ENCODE measurements at regions not wholly inside any gene's neighbourhood (a gene's known extent, or its start where the extent isn't known, plus 50 kb on each side); places are given as distances from the start of the nearest gene placed in this dataset.
A peak's percentile ranks its signal among the peaks of the same experiment; 100 is the strongest.
"Not testable (repeated sequence)": the region's sequence is repeated elsewhere in the genome, so short reads cannot be mapped to it uniquely, and the experiment has no call there.

GRCh38 chr15:87739081-87739480 lies 517.5 kb downstream of the NTRK3 start:
- DNase-seq (no peak), ATAC-seq (no peak)
- Mint-ChIP-seq H3K9me3 (no peaks in the 10 kb centered on the region), H3K4me1 (peaks cover 23% of the 10 kb centered on the region), H3K27ac (no peak overlapping the region), H3K4me3 (no peak overlapping the region), H3K27me3 (peaks cover 6% of the 10 kb centered on the region)

DNA sequence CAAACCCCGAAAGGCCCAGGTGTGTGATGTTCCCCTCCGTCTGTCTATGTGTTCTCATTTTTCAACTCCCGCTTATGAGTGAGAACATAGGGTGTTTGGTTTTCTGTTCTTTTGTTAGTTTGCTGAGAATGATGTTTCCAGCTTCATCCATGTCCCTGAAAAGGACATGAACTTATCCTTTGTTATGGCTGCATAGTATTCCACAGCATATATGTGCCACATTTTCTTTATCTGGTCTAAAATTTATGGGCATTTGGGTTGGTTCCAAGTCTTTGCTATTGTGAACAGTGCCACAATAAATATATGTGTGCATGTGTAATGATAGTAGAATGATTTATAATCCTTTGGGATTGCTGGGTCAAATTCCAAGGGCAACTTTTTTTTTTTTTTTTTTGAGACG lies 519.1 kb downstream of the NTRK3 start:
- peaks cover 11% of the 10 kb centered on the region for H3K27me3 Mint-ChIP-seq
- H3K27ac Mint-ChIP-seq: peak overlapping the region in 1 of 2 donors; percentile 58

GRCh38 chr15:87736891-87737389 lies 519.6 kb downstream of the NTRK3 start:
- Mint-ChIP-seq H3K4me1 (peaks cover 23% of the 10 kb centered on the region), H3K9me3 (no peaks in the 10 kb centered on the region), H3K27me3 (peaks cover 11% of the 10 kb centered on the region), H3K4me3 (no peak overlapping the region), H3K27ac (peak overlapping the region in 1 of 2 donors; percentile 58)
- DNase-seq (no peak), ATAC-seq (peak; percentile 69)

More for the DNA sequence above, 519.1 kb downstream of the NTRK3 start:
- not testable (repeated sequence) for ATAC-seq, DNase-seq, H3K4me3 Mint-ChIP-seq, H3K9me3 Mint-ChIP-seq
- peaks cover 23% of the 10 kb centered on the region for H3K4me1 Mint-ChIP-seq

- Mint-ChIP-seq H3K4me1 (peaks cover 23% of the 10 kb centered on the region), H3K27ac (no peak overlapping the region), H3K4me3 (no peak overlapping the region), H3K27me3 (peaks cover 11% of the 10 kb centered on the region), H3K9me3 (no peaks in the 10 kb centered on the region)
- ATAC-seq (no peak), DNase-seq (no peak)
Measured at GRCh38 chr15:87736401-87736800, 520.1 kb downstream of the NTRK3 start.

- ATAC-seq (no peak), DNase-seq (no peak)
- Mint-ChIP-seq H3K4me1 (peaks cover 23% of the 10 kb centered on the region), H3K27ac (no peak overlapping the region), H3K27me3 (peaks cover 11% of the 10 kb centered on the region), H3K4me3 (no peak overlapping the region), H3K9me3 (no peaks in the 10 kb centered on the region)
Measured at GRCh38 chr15:87735522-87735921, 521.0 kb downstream of the NTRK3 start.

DNA sequence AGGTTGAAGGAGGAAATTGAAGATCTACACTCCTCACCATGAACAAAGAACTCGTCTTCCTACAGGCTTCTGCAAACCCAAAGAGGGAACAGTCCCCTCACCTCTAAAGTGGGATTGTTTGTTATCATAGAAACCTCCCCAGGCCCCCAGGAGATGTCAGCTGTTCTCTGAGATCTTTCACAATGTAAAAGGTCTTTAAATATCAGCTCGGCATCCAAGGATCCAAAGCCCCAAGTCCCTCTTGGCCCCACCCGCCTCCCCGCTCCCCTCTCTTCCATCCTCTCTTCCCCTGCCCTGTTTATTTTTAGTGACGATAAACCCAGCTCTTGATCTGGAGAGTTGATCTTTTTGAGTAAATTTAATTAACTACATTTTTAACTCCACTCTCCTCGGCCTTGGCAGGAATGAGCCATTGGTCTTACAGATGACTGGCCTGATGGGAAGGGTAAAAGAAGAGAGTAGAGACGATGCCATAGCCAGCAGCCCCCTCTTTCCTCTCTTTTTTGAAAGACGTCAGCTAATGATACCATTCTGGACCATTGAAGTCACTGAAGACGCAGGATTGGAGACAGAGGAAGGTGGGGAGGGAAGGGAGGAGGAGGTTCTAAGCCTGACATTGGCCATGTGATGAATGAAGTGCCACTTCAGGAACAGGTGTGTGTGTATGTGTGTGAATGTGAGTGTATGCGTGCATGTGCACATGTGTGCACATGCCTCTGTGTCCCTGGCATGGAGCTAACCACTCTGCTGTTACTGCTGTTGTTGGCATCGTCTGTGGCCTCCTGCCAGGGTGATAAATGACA lies 521.8 kb downstream of the NTRK3 start:
- ATAC-seq (no peak), DNase-seq (no peak)
- Mint-ChIP-seq H3K4me1 (peaks cover 23% of the 10 kb centered on the region), H3K27ac (no peak overlapping the region), H3K4me3 (no peak overlapping the region), H3K9me3 (no peaks in the 10 kb centered on the region), H3K27me3 (peaks cover 11% of the 10 kb centered on the region)

DNA sequence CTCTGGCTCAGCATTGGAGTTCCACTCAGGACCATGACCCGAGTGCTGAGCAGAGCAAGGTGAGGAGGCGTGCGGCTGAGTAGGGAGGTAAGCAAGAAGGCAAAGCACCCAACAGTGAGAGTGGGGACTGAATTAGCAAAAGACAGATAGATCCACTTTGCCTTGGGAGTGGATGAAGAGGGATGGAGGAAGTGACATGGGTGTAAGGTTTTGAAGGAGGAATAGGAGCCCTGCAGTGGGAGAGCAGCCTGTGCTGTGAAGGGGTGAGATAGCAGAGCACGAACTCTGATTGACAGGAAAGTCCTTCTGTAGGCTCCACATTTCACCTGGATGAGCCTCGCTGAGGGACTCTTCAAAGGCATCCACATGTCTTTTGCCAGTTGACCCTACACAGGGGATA lies 522.6 kb downstream of the NTRK3 start:
- DNase-seq: no peak
- Mint-ChIP-seq H3K27ac (no peak overlapping the region), H3K9me3 (no peaks in the 10 kb centered on the region), H3K27me3 (peaks cover 11% of the 10 kb centered on the region), H3K4me1 (peaks cover 23% of the 10 kb centered on the region), H3K4me3 (no peak overlapping the region)
- ATAC-seq: no peak

DNA sequence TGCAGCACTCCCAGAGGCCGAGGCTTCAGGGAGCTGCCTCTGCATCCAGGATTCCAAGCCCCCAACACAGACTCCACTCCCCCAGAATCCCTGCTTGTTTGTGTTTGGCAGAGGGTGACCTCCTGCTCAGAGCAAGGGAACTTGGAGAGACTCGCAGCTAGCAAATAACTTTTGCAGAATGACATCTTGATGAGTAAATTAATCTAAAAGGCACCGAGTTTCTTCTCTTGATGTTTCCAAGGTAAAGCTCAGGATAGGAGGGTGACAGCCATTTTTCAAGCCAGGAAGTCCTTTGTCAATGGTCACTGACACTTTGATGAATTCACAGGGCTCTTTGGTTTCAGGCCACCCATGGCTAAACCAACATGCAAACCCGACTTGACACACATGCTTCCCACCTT lies 523.0 kb downstream of the NTRK3 start:
- DNase-seq (no peak), ATAC-seq (no peak)
- Mint-ChIP-seq H3K9me3 (no peaks in the 10 kb centered on the region), H3K27ac (no peak overlapping the region), H3K4me3 (no peak overlapping the region), H3K27me3 (peaks cover 11% of the 10 kb centered on the region), H3K4me1 (peaks cover 23% of the 10 kb centered on the region)

DNA sequence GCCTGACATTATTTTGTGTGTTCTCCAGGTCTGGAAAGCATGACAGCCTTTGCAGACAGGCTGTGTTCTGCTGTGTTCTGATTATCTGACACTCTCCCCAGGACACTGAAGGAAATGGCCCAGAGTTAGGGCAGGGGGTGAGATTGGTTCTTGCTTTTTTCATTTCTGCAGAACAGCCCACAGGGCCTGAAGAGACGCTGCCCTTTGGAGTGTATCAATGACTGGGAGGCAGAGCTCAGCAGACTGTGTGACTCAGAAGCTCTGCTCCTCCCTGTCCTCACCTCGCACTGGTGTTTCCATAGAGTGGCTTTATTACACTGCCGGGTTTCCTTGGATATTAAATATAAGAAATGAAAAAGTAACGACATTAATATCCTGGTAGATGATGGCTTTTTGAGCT lies 523.6 kb downstream of the NTRK3 start:
- Mint-ChIP-seq H3K27me3 (peaks cover 11% of the 10 kb centered on the region), H3K4me1 (peaks cover 23% of the 10 kb centered on the region), H3K27ac (no peak overlapping the region), H3K9me3 (no peaks in the 10 kb centered on the region), H3K4me3 (no peak overlapping the region)
- DNase-seq (no peak), ATAC-seq (no peak)

- no peak overlapping the region for H3K4me3 Mint-ChIP-seq
- ATAC-seq (no peak), DNase-seq (no peak)
- H3K4me1 Mint-ChIP-seq: peaks cover 12% of the 10 kb centered on the region
- H3K27ac Mint-ChIP-seq: no peak overlapping the region
- H3K27me3 Mint-ChIP-seq: peaks cover 11% of the 10 kb centered on the region
- H3K9me3 Mint-ChIP-seq: no peaks in the 10 kb centered on the region
Measured at GRCh38 chr15:87731630-87732029, 524.9 kb downstream of the NTRK3 start.

DNA sequence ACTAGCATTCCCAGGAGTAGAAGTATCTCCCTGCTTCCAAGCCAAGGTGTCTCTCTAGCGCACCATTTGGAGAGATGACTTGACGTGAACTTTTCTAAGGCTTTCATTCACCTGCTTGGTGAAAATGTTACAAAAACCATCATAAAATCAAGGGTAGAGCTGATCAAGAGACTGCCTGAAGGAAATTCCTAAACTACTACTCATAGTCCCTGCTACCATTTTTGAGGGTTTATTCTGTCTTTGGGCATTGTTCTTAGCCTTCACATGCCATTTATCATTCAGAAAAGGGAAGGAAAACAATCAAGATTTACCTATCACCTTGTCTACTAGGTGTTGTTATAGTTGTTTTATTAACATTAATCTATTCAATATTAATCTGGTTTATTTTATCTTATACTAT lies 525.8 kb downstream of the NTRK3 start:
- H3K9me3 Mint-ChIP-seq: no peaks in the 10 kb centered on the region
- H3K4me1 Mint-ChIP-seq: peaks cover 3% of the 10 kb centered on the region
- no peak for DNase-seq
- H3K4me3 Mint-ChIP-seq: no peak overlapping the region
- no peak overlapping the region for H3K27ac Mint-ChIP-seq
- no peak for ATAC-seq
- peaks cover 11% of the 10 kb centered on the region for H3K27me3 Mint-ChIP-seq

DNA sequence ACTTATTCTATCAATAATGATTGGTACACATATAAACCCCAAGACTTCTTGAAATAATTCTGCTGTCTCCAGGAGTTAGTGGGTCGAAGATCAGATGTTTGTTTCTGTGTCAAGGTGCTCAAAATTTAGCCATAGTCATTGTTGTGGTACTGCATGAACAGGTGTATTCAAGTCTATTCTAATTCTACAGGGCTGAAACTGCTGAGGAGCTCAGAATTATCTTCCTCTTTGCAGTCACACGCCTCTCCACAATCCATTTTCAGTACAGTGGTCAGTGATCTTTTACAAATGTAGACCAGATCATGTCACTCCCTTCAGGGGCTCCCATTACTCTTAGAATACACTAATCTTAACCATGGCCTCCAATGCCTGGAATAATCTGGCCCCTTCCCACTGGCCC lies 527.5 kb downstream of the NTRK3 start:
- peaks cover 5% of the 10 kb centered on the region for H3K27me3 Mint-ChIP-seq
- H3K4me3 Mint-ChIP-seq: no peak overlapping the region
- no peak for DNase-seq
- ATAC-seq: no peak
- H3K27ac Mint-ChIP-seq: no peak overlapping the region
- H3K4me1 Mint-ChIP-seq: no peaks in the 10 kb centered on the region
- no peaks in the 10 kb centered on the region for H3K9me3 Mint-ChIP-seq

- Mint-ChIP-seq H3K9me3 (no peaks in the 10 kb centered on the region), H3K27ac (no peak overlapping the region), H3K4me1 (no peaks in the 10 kb centered on the region), H3K27me3 (no peaks in the 10 kb centered on the region), H3K4me3 (no peak overlapping the region)
- ATAC-seq (no peak), DNase-seq (no peak)
Measured at GRCh38 chr15:87727073-87727472, 529.5 kb downstream of the NTRK3 start.

- ATAC-seq: no peak
- no peak for DNase-seq
- H3K27me3 Mint-ChIP-seq: peaks cover 17% of the 10 kb centered on the region
- no peaks in the 10 kb centered on the region for H3K9me3 Mint-ChIP-seq
- H3K4me1 Mint-ChIP-seq: no peaks in the 10 kb centered on the region
- no peak overlapping the region for H3K4me3 Mint-ChIP-seq
- H3K27ac Mint-ChIP-seq: no peak overlapping the region
Measured at GRCh38 chr15:87724330-87724729, 532.2 kb downstream of the NTRK3 start.

- Mint-ChIP-seq H3K27ac (no peak overlapping the region), H3K4me3 (no peak overlapping the region), H3K27me3 (peaks cover 18% of the 10 kb centered on the region), H3K9me3 (no peaks in the 10 kb centered on the region), H3K4me1 (no peaks in the 10 kb centered on the region)
- ATAC-seq (no peak), DNase-seq (no peak)
Measured at GRCh38 chr15:87722941-87723691, 533.4 kb downstream of the NTRK3 start.

DNA sequence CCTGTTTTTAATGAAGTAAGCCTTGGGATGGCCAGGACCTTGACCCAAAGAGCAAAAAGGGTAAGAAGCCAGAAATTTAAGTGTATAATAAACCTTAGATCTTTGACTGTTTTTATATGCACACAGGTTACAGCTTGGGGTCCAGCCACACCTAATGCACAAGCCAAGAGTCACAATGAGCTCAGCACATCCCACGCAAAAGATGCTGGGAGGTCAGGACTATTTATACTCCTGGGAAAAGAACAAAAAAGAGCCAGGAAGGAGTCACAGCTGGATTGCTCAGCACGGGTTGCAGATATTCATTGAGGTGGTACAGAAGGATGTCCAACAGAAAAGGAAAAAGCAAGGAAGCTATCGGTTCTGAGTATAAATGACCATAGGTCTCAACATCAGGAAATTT lies 536.3 kb downstream of the NTRK3 start:
- no peak for DNase-seq
- no peaks in the 10 kb centered on the region for H3K4me1 Mint-ChIP-seq
- H3K4me3 Mint-ChIP-seq: no peak overlapping the region
- H3K9me3 Mint-ChIP-seq: no peaks in the 10 kb centered on the region
- no peak overlapping the region for H3K27ac Mint-ChIP-seq
- peaks cover 18% of the 10 kb centered on the region for H3K27me3 Mint-ChIP-seq
- ATAC-seq: no peak
